ENCODE measurements at regions not wholly inside any gene's neighbourhood (a gene's known extent, or its start where the extent isn't known, plus 50 kb on each side); places are given as distances from the start of the nearest gene placed in this dataset.

DNA sequence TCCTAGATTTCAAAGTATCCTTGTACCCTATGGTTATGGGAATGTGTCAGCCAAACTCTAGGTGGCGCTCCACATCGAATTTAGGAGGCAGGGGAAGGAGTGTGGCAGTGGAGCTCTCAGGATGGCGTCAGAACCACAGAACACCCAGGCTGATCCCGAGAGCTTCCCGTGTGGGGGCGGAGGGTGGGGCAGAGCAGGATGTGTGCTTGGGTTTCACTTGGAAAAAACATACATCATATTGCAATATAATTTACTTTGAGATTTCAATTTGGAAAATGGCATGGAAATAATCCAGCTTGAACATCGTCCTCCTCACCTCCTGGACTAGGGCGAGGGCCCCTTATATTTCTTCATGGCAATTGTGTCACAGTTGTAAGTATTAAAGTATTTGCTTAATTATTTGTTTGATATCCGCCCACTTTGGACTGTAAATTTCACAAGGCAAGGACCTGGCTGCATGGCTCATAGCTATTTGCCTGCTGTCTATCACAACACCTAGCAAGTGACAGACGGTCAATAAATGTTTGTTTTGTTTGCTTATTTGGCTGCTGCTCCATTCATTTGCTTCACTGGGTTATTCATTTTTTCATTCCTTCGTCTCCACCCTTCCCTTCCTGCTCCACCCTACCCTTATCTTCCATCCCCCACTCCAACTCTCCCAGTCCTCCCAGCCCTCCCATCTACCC, 221.5 kb upstream of the HMGA2 start (continued):
- TF ChIP-seq JUND (IDR thresholded peaks at IDR 0.05; ENCODE audit: borderline replicate concordance, low read depth, low read length) = peak; percentile 68
- TF ChIP-seq JUND (tag; IDR thresholded peaks at IDR 0.05; ENCODE audit: borderline replicate concordance, low read depth, low read length) = no peak; the same call in 2 of the 3 replicates
- TF ChIP-seq PML (IDR thresholded peaks at IDR 0.05; ENCODE audit: low read length) = no peak
- 0 out of 2 replicates have a peak, but pooled peaks have one; percentile 12 for TF ChIP-seq JUN (IDR thresholded peaks at IDR 0.05; ENCODE audit: borderline replicate concordance, low read depth, low read length)
- no peak for TF ChIP-seq JUN (CRISPR knock-in tag; IDR thresholded peaks at IDR 0.05; ENCODE audit: borderline replicate concordance)
- TF ChIP-seq RFX5 (IDR thresholded peaks at IDR 0.05; ENCODE audit: low read depth, low read length) = no peak
- TF ChIP-seq, protein P1, sequence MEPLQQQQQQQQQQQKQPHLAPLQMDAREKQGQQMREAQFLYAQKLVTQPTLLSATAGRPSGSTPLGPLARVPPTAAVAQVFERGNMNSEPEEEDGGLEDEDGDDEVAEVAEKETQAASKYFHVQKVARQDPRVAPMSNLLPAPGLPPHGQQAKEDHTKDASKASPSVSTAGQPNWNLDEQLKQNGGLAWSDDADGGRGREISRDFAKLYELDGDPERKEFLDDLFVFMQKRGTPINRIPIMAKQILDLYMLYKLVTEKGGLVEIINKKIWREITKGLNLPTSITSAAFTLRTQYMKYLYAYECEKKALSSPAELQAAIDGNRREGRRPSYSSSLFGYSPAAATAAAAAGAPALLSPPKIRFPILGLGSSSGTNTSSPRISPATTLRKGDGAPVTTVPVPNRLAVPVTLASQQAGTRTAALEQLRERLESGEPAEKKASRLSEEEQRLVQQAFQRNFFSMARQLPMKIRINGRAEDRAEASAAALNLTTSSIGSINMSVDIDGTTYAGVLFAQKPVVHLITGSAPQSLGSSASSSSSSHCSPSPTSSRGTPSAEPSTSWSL (CRISPR knock-in tag; IDR thresholded peaks at IDR 0.05; ENCODE audit: borderline replicate concordance) = no peak
- TF ChIP-seq, protein P2, sequence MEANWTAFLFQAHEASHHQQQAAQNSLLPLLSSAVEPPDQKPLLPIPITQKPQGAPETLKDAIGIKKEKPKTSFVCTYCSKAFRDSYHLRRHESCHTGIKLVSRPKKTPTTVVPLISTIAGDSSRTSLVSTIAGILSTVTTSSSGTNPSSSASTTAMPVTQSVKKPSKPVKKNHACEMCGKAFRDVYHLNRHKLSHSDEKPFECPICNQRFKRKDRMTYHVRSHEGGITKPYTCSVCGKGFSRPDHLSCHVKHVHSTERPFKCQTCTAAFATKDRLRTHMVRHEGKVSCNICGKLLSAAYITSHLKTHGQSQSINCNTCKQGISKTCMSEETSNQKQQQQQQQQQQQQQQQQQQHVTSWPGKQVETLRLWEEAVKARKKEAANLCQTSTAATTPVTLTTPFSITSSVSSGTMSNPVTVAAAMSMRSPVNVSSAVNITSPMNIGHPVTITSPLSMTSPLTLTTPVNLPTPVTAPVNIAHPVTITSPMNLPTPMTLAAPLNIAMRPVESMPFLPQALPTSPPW (CRISPR knock-in tag; IDR thresholded peaks at IDR 0.05) = peak; percentile 77
- TF ChIP-seq CREM (IDR thresholded peaks at IDR 0.05; ENCODE audit: low read depth) = peak; percentile 65
- TF ChIP-seq TBL1XR1 (IDR thresholded peaks at IDR 0.05; ENCODE audit: low read length in 2 of 2) = 0 out of 4 replicates have a peak, but pooled peaks of 1 of the 2 experiments have one; percentile 8
- no peak for TF ChIP-seq KLF10 (CRISPR knock-in tag; IDR thresholded peaks at IDR 0.05)
- TF ChIP-seq TRIM24 (IDR thresholded peaks at IDR 0.05) = no peak
- TF ChIP-seq, protein P3, sequence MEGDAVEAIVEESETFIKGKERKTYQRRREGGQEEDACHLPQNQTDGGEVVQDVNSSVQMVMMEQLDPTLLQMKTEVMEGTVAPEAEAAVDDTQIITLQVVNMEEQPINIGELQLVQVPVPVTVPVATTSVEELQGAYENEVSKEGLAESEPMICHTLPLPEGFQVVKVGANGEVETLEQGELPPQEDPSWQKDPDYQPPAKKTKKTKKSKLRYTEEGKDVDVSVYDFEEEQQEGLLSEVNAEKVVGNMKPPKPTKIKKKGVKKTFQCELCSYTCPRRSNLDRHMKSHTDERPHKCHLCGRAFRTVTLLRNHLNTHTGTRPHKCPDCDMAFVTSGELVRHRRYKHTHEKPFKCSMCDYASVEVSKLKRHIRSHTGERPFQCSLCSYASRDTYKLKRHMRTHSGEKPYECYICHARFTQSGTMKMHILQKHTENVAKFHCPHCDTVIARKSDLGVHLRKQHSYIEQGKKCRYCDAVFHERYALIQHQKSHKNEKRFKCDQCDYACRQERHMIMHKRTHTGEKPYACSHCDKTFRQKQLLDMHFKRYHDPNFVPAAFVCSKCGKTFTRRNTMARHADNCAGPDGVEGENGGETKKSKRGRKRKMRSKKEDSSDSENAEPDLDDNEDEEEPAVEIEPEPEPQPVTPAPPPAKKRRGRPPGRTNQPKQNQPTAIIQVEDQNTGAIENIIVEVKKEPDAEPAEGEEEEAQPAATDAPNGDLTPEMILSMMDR (IDR thresholded peaks at IDR 0.05 in 2 of 3, conservative IDR thresholded peaks at IDR 0.05 in 1 of 3; ENCODE audit: insufficient read depth in 2 of 3, low read depth in 1 of 3, low read length in 3 of 3) = peak; percentile 75 to 87 (median 78)
- peak in 1 of 2 experiments; percentile 49; a peak in 1 of 4 replicates for TF ChIP-seq RCOR1 (IDR thresholded peaks at IDR 0.05; ENCODE audit: borderline replicate concordance in 1 of 2, low read depth in 2 of 2, low read length in 2 of 2)
- no peak for TF ChIP-seq ZNF76 (CRISPR knock-in tag; IDR thresholded peaks at IDR 0.05; ENCODE audit: borderline replicate concordance)
- TF ChIP-seq, protein P4, sequence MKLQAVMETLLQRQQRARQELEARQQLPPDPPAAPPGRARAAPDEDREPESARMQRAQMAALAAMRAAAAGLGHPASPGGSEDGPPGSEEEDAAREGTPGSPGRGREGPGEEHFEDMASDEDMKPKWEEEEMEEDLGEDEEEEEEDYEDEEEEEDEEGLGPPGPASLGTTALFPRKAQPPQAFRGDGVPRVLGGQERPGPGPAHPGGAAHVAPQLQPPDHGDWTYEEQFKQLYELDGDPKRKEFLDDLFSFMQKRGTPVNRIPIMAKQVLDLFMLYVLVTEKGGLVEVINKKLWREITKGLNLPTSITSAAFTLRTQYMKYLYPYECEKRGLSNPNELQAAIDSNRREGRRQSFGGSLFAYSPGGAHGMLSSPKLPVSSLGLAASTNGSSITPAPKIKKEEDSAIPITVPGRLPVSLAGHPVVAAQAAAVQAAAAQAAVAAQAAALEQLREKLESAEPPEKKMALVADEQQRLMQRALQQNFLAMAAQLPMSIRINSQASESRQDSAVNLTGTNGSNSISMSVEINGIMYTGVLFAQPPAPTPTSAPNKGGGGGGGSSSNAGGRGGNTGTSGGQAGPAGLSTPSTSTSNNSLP (IDR thresholded peaks at IDR 0.05; ENCODE audit: borderline replicate concordance, low read depth, low read length) = no peak
- TF ChIP-seq EGR1 (conservative IDR thresholded peaks at IDR 0.05) = peak; percentile 64
- TF ChIP-seq, protein P5, sequence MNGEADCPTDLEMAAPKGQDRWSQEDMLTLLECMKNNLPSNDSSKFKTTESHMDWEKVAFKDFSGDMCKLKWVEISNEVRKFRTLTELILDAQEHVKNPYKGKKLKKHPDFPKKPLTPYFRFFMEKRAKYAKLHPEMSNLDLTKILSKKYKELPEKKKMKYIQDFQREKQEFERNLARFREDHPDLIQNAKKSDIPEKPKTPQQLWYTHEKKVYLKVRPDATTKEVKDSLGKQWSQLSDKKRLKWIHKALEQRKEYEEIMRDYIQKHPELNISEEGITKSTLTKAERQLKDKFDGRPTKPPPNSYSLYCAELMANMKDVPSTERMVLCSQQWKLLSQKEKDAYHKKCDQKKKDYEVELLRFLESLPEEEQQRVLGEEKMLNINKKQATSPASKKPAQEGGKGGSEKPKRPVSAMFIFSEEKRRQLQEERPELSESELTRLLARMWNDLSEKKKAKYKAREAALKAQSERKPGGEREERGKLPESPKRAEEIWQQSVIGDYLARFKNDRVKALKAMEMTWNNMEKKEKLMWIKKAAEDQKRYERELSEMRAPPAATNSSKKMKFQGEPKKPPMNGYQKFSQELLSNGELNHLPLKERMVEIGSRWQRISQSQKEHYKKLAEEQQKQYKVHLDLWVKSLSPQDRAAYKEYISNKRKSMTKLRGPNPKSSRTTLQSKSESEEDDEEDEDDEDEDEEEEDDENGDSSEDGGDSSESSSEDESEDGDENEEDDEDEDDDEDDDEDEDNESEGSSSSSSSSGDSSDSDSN (IDR thresholded peaks at IDR 0.05; ENCODE audit: borderline replicate concordance in 1 of 2, low read depth in 2 of 2, low read length in 2 of 2) = 0 out of 4 replicates have a peak, but pooled peaks of 1 of the 2 experiments have one; percentile 31
- no peak for TF ChIP-seq RB1 (IDR thresholded peaks at IDR 0.05; ENCODE audit: low read depth)
